SK-N-MC (cell line): ENCODE measurements at regions not wholly inside any gene's neighbourhood (a gene's known extent, or its start where the extent isn't known, plus 50 kb on each side); places are given as distances from the start of the nearest gene placed in this dataset.

Experiments used
- EZH2 ChIP-seq: fragments of 200-600 bp; sonication (generic); IDR thresholded peaks from one replicate; pipeline ENCODE4 v1.6.1; 2017; ENCODE audit warnings: antibody characterized with exemption
- FOXP2 ChIP-seq: optimal IDR thresholded peaks from 2 replicates; pipeline ENCODE3; 2011; ENCODE audit warnings: mild to moderate bottlenecking, moderate library complexity; ENCODE audit not compliant: insufficient read depth; ENCODE audit errors: extremely low read length, control extremely low read depth
- POLR2AphosphoS5 ChIP-seq: IDR thresholded peaks from 2 replicates; pipeline ENCODE4 v1.6.1; 2012; ENCODE audit warnings: mild to moderate bottlenecking, low read depth, low read length, borderline replicate concordance

DNA sequence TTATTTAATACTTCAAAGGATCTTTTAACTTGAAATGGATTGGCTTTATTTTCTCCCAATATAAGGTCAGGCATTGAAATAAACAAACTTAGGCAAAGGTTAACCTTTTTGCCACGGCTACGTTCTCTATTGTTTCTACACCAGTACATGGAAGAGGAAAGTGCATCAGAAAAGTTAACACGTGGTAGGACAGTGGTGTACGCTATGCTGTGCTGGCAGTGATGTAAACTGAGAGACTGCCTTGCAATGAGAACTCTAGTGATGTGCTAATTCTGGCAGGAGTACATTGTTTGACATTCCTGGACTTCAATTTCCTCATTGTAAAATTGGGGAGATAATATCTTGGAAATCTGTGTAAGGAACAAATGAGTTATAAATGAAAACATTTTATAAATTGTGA, 208.2 kb downstream of the TMA16 start:
- TF ChIP-seq EZH2 (no peak), POLR2AphosphoS5 (no peak), FOXP2 (no peak)
